ENCODE measurements at regions not wholly inside any gene's neighbourhood (a gene's known extent, or its start where the extent isn't known, plus 50 kb on each side); places are given as distances from the start of the nearest gene placed in this dataset.
"Not testable (repeated sequence)": the region's sequence is repeated elsewhere in the genome, so short reads cannot be mapped to it uniquely, and the experiment has no call there.

- no peak for DNase-seq (ENCODE audit: low read depth)
- no peak for TF ChIP-seq CTCF (IDR thresholded peaks at IDR 0.05; ENCODE audit: insufficient read depth, low read depth, low read length)
- no peak overlapping the region for H3K4me3 ChIP-seq (ENCODE audit: low read depth, low read length)
Observed at GRCh38 chr10:5576780-5577624, 52.2 kb downstream of the CALML3 start.

- not testable (repeated sequence) for H3K4me3 ChIP-seq (ENCODE audit: low read depth, low read length); DNase-seq (ENCODE audit: low read depth)
Observed at GRCh38 chr10:5580038-5580428, 55.3 kb downstream of the CALML3 start.

- TF ChIP-seq CTCF (IDR thresholded peaks at IDR 0.05; ENCODE audit: insufficient read depth, low read depth, low read length), result no peak
- DNase-seq (ENCODE audit: low read depth), result no peak
- H3K4me3 ChIP-seq (ENCODE audit: low read depth, low read length), result no peak overlapping the region
Observed at GRCh38 chr10:5581670-5582566, 57.2 kb downstream of the CALML3 start.

- no peak for TF ChIP-seq CTCF (IDR thresholded peaks at IDR 0.05; ENCODE audit: insufficient read depth, low read depth, low read length)
- DNase-seq (ENCODE audit: low read depth), result no peak
- no peak overlapping the region for H3K4me3 ChIP-seq (ENCODE audit: low read depth, low read length)
Observed at GRCh38 chr10:5582736-5583135, 58.0 kb downstream of the CALML3 start.

- H3K4me3 ChIP-seq (ENCODE audit: low read depth, low read length), result no peak overlapping the region
- TF ChIP-seq CTCF (IDR thresholded peaks at IDR 0.05; ENCODE audit: insufficient read depth, low read depth, low read length), result no peak
- DNase-seq (ENCODE audit: low read depth), result no peak
Observed at GRCh38 chr10:5583525-5584175, 58.9 kb downstream of the CALML3 start.

- no peak for TF ChIP-seq CTCF (IDR thresholded peaks at IDR 0.05; ENCODE audit: insufficient read depth, low read depth, low read length)
- no peak overlapping the region for H3K4me3 ChIP-seq (ENCODE audit: low read depth, low read length)
- peak; percentile 70 for DNase-seq (ENCODE audit: low read depth)
Observed at GRCh38 chr10:5584895-5585516, 60.2 kb downstream of the CALML3 start.
